Liver (tissue), 3 donors: ENCODE measurements at regions not wholly inside any gene's neighbourhood (a gene's known extent, or its start where the extent isn't known, plus 50 kb on each side); places are given as distances from the start of the nearest gene placed in this dataset.

Source experiments
- ATF3 ChIP-seq: IDR thresholded peaks from 2 replicates; pipeline ENCODE4 v1.6.1; 2016; ENCODE audit warnings: antibody characterized with exemption
- FOXA1 ChIP-seq: IDR thresholded peaks from 2 replicates; pipeline ENCODE4 v1.6.1; 2016; ENCODE audit warnings: antibody characterized with exemption
- GABPA ChIP-seq, 2 donors: IDR thresholded peaks in 1 of 2; conservative IDR thresholded peaks in 1 of 2; 2 replicates each; pipeline ENCODE4 v1.6.1; 2016; ENCODE audit warnings: antibody characterized with exemption in 2 of 2, mild to moderate bottlenecking in 1 of 2, moderate library complexity in 1 of 2
- HNF4A ChIP-seq, 2 donors: conservative IDR thresholded peaks; 2 replicates each; pipeline ENCODE4 v1.6.1; 2016; ENCODE audit warnings: antibody characterized with exemption in 2 of 2, mild to moderate bottlenecking in 2 of 2
- MAX ChIP-seq: IDR thresholded peaks from 2 replicates; pipeline ENCODE4 v1.6.1; 2016; ENCODE audit warnings: antibody characterized with exemption
- RAD21 ChIP-seq, 2 donors: IDR thresholded peaks; 2 replicates each; pipeline ENCODE4 v1.6.1; 2016; ENCODE audit warnings: antibody characterized with exemption in 2 of 2, mild to moderate bottlenecking in 2 of 2
- RXRA ChIP-seq, 2 donors: IDR thresholded peaks; 2 replicates each; pipeline ENCODE4 v1.6.1; 2017 to 2018; ENCODE audit warnings: antibody characterized with exemption in 2 of 2, mild to moderate bottlenecking in 1 of 2
- SP1 ChIP-seq: IDR thresholded peaks from 2 replicates; pipeline ENCODE4 v1.6.1; 2018; ENCODE audit warnings: antibody characterized with exemption, mild to moderate bottlenecking
- TAF1 ChIP-seq: conservative IDR thresholded peaks from 2 replicates; pipeline ENCODE4 v1.6.1; 2016; ENCODE audit warnings: antibody characterized with exemption, mild to moderate bottlenecking
- YY1 ChIP-seq: IDR thresholded peaks from 2 replicates; pipeline ENCODE4 v1.6.1; 2016; ENCODE audit warnings: antibody characterized with exemption, mild to moderate bottlenecking
- TF ChIP-seq, protein P1 (sequence below): fragments of 150-350 bp; IDR thresholded peaks from 2 replicates; pipeline ENCODE4 v1.5.1; 2017; ENCODE audit warnings: improper control_type of control experiment, low read depth, low read length; ENCODE audit not compliant: missing input control
- TF ChIP-seq, protein P2 (sequence below): IDR thresholded peaks from 2 replicates; pipeline ENCODE4 v1.6.1; 2016; ENCODE audit warnings: antibody characterized with exemption
- TF ChIP-seq, protein P3 (sequence below): IDR thresholded peaks from 2 replicates; pipeline ENCODE4 v1.6.1; 2016; ENCODE audit warnings: antibody characterized with exemption, mild to moderate bottlenecking
- donor health status: healthy.
- donor health status: healthy.

DNA sequence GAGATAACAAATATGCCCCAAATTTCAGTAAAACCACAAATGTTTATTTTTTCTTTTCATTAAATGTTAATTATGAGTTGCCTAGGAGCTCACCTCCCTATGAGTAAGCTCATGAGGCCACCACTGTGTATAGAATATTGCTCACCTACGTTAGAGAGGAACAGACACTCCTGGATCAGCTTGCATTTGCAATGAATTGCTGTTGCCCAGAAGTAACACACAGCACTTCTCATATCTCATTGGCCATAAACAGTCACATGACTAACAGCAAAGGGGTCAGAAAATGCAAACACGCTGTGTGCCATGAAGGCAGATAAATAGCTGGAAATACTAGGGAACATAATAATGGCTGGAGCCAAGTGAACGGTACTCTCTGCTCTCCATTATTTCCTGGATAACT is 89.0 kb upstream of the GALNT5 start:
- TF ChIP-seq, protein P1, sequence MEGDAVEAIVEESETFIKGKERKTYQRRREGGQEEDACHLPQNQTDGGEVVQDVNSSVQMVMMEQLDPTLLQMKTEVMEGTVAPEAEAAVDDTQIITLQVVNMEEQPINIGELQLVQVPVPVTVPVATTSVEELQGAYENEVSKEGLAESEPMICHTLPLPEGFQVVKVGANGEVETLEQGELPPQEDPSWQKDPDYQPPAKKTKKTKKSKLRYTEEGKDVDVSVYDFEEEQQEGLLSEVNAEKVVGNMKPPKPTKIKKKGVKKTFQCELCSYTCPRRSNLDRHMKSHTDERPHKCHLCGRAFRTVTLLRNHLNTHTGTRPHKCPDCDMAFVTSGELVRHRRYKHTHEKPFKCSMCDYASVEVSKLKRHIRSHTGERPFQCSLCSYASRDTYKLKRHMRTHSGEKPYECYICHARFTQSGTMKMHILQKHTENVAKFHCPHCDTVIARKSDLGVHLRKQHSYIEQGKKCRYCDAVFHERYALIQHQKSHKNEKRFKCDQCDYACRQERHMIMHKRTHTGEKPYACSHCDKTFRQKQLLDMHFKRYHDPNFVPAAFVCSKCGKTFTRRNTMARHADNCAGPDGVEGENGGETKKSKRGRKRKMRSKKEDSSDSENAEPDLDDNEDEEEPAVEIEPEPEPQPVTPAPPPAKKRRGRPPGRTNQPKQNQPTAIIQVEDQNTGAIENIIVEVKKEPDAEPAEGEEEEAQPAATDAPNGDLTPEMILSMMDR: no peak
- TF ChIP-seq TAF1 (no peak), RAD21 (IDR thresholded peaks at IDR 0.05) (no peak), GABPA (IDR thresholded peaks at IDR 0.05 in 1 of 2, conservative IDR thresholded peaks at IDR 0.05 in 1 of 2) (no peak), YY1 (no peak), FOXA1 (no peak), ATF3 (no peak), RXRA (IDR thresholded peaks at IDR 0.05) (no peak), HNF4A (conservative IDR thresholded peaks at IDR 0.05) (no peak), MAX (no peak), SP1 (no peak)
- TF ChIP-seq, protein P2, sequence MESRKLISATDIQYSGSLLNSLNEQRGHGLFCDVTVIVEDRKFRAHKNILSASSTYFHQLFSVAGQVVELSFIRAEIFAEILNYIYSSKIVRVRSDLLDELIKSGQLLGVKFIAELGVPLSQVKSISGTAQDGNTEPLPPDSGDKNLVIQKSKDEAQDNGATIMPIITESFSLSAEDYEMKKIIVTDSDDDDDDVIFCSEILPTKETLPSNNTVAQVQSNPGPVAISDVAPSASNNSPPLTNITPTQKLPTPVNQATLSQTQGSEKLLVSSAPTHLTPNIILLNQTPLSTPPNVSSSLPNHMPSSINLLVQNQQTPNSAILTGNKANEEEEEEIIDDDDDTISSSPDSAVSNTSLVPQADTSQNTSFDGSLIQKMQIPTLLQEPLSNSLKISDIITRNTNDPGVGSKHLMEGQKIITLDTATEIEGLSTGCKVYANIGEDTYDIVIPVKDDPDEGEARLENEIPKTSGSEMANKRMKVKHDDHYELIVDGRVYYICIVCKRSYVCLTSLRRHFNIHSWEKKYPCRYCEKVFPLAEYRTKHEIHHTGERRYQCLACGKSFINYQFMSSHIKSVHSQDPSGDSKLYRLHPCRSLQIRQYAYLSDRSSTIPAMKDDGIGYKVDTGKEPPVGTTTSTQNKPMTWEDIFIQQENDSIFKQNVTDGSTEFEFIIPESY: no peak
- TF ChIP-seq, protein P3, sequence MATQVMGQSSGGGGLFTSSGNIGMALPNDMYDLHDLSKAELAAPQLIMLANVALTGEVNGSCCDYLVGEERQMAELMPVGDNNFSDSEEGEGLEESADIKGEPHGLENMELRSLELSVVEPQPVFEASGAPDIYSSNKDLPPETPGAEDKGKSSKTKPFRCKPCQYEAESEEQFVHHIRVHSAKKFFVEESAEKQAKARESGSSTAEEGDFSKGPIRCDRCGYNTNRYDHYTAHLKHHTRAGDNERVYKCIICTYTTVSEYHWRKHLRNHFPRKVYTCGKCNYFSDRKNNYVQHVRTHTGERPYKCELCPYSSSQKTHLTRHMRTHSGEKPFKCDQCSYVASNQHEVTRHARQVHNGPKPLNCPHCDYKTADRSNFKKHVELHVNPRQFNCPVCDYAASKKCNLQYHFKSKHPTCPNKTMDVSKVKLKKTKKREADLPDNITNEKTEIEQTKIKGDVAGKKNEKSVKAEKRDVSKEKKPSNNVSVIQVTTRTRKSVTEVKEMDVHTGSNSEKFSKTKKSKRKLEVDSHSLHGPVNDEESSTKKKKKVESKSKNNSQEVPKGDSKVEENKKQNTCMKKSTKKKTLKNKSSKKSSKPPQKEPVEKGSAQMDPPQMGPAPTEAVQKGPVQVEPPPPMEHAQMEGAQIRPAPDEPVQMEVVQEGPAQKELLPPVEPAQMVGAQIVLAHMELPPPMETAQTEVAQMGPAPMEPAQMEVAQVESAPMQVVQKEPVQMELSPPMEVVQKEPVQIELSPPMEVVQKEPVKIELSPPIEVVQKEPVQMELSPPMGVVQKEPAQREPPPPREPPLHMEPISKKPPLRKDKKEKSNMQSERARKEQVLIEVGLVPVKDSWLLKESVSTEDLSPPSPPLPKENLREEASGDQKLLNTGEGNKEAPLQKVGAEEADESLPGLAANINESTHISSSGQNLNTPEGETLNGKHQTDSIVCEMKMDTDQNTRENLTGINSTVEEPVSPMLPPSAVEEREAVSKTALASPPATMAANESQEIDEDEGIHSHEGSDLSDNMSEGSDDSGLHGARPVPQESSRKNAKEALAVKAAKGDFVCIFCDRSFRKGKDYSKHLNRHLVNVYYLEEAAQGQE: no peak
